HG03575 (cell line): ENCODE measurements at regions not wholly inside any gene's neighbourhood (a gene's known extent, or its start where the extent isn't known, plus 50 kb on each side); places are given as distances from the start of the nearest gene placed in this dataset.
"Not testable (repeated sequence)": the region's sequence is repeated elsewhere in the genome, so short reads cannot be mapped to it uniquely, and the experiment has no call there.

ENCODE experiments used
- ATAC-seq: cut with Tn5 transposase; IDR thresholded peaks from one replicate; pipeline ENCODE4 v1.9.1; 2021; ENCODE audit not compliant: unreplicated experiment, insufficient number of reproducible peaks, low FRiP score; ENCODE audit errors: extremely low read depth

- ATAC-seq, result no peak
These were observed 66.9 kb upstream of the TMEM18 start for GRCh38 chr2:744088-744487.

- ATAC-seq, result no peak
These were observed 65.0 kb upstream of the TMEM18 start for GRCh38 chr2:742221-742620.

DNA sequence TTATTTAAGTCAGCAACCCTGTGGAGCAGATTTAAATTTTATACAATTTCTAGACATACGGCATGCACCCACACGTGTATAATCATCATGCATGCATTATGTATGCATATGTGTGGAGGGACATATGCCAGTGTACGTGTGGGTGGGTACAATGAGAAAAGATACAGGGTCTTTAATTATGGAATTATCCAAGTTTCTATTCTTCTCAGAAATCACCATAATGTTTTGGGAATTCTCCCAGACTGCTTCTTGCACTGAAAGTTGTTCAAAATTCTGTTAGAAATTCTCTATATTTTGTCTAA, 63.9 kb upstream of the TMEM18 start:
- ATAC-seq, result no peak

DNA sequence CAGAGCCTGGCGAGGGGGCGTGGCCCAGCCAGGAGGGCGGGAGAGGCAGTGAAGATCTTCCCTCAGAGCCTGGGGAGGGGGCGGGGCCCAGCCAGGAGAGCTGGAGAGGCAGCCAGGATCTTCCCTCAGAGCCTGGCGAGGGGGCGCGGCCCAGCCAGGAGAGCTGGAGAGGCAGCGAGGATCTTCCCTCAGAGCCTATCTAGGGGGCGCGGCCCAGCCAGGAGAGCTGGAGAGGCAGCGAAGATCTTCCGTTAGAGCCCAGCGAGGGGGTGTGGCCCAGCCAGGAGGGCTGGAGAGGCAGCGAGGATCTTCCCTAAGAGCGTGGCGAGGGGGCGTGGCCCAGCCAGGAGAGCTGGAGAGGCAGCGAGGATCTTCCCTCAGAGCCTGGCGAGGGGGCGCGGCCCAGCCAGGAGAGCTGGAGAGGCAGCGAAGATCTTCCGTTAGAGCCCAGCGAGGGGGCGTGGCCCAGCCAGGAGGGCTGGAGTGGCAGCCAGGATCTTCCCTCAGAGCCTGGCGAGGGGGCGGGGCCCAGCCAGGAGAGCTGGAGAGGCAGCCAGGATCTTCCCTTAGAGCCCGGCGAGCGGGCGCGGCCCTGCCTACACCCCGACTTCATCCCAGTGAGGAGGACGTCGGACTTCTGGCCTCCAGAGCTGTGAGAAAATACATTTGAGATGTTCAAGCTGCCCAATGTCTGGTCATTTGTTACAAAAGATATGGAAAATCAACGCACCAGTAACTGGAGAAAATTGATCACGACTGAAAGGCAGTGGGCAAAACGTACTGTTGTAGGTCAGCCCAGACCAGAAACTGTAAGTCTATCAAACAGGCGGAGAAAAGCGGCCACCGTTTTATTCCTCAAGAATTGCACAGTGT, 63.4 kb upstream of the TMEM18 start:
- not testable (repeated sequence) for ATAC-seq

- ATAC-seq, result not testable (repeated sequence)
These were observed 62.7 kb upstream of the TMEM18 start for GRCh38 chr2:739864-740321.

DNA sequence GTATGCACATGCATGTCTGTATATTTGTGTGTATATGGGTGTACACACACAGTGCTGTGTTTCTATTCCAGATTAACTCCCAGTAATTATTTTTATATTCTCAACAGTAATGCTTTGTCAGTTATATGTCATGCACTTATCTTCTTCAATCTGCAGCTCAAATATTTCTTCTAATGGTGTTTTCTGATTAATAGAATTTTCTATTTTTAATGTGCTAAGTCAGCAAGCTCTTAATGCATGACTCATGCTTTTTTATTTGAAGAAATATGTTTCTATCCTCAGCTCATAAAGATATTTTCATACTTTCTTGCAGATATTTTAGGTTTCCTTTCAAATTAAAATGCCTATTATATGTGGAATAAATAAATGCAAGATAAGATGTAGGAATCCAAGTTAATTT, 59.7 kb upstream of the TMEM18 start:
- ATAC-seq, result no peak

- ATAC-seq, result no peak
These were observed 58.5 kb upstream of the TMEM18 start for GRCh38 chr2:735670-736218.

DNA sequence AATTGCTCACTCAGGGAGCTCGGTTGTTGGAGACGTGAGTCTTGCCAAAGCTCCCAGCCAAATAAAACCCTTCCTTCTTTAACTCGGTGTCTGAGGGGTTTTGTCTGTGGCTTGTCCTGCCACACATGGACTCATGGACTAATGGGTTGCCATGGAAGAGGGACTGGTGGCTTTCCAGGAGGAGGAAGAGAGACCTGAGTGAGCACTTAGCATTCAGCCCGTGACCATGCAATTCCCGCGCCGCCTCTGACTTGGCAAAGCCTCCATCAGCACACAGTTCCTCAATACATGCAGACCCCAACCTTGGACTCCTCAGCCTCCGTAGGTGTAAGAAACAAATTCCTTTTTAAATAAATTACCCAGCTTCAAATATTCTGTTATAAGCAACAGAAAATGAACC, 57.3 kb upstream of the TMEM18 start:
- no peak for ATAC-seq

DNA sequence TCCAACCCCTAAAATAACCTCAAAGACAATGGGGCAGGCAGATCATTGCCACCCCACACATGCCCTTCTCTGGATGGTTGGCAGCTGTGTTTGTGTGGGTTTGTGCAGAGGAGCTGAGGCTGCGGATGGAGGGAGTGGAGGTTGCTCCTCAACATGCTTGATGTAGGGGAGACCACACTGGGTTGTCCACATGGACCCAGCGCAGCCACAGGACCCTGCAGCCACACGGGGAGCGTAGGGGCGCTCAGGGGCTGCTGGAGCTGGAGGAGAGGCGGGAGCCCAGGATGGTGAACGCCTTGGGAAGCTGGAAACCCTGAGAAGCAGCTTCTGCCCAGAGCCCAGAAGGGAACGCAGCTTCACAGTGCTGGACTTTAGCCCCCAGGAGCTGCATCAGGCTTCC, 56.3 kb upstream of the TMEM18 start:
- ATAC-seq, result no peak

- no peak for ATAC-seq
These were observed 55.8 kb upstream of the TMEM18 start for GRCh38 chr2:733001-733400.

- ATAC-seq, result no peak
These were observed 54.5 kb upstream of the TMEM18 start for GRCh38 chr2:731711-732110.

DNA sequence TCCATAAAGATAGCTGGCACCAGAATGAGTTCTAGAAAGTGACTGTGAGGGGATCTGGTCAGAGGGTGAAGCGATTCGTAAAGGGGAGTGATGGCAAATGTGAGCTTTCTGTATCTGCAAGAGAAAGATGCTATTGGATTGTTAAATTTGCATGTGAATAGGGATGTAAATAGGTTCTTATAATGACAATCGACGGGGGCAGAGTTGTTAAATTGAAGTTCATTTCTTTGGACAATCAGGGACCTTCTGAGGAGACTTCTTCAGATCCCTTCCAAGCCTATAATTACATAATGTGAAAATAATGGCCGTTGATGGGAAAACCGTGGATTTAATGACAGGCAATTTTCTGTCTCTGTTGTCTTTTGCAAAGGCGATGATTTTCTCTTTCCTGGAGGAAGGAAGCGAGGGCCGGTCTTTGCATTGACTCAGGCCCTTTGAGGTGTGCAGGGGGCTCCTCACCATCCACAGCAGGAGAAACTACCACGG, 52.2 kb upstream of the TMEM18 start:
- no peak for ATAC-seq

- ATAC-seq, result no peak
These were observed 51.0 kb upstream of the TMEM18 start for GRCh38 chr2:728165-728564.

DNA sequence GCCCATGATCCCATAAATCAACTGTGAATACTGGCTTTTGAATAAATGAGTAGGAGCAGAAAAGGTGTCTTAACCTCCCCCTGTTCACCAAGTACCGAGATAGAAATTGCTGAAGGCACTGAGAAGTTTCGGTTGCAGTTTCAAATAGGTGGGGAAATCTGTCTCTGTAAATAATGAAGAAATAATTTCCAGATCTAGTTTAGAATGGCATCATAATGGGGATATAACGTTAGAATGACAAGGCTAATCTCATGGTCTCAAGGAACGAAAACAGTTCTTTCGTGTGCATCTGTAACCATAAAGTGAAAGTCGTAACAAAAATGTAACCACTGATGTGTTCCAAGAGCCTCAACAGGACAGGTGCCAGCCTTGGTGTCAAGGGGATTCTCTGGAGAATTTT, 49.9 kb upstream of the TMEM18 start:
- ATAC-seq, result peak; percentile 49
